Panc1 (cell line): ENCODE measurements at regions not wholly inside any gene's neighbourhood (a gene's known extent, or its start where the extent isn't known, plus 50 kb on each side); places are given as distances from the start of the nearest gene placed in this dataset.

Experiments
- ATAC-seq: fragments of 200-7000 bp; cut with Tn5 transposase; 2 replicates; pipeline ENCODE4 v1.9.1; 2020; ENCODE audit warnings: mild to moderate bottlenecking, moderate library complexity
- BruUV-seq: library from RNA; stranded (reverse); fragments of 400-500 nt; replicated peaks from 2 replicates; lab custom pipeline; 2021; lab: Mats Ljungman, UMichigan
- CTCF ChIA-PET: fragments of 300-600 bp; sonication (Branson Sonifier 250); formaldehyde crosslinking; loops from one replicate; lab custom pipeline; 2022; ENCODE audit warnings: antibody characterized with exemption; lab: Charles Lee
- POLR2A ChIA-PET: fragments of 300-600 bp; sonication (Branson Sonifier 250); formaldehyde crosslinking; loops from one replicate; lab custom pipeline; 2022; ENCODE audit warnings: antibody characterized with exemption; lab: Charles Lee
- DNase-seq: peaks from one replicate; pipeline ENCODE4 v3.0.0-alpha.2; 2010; ENCODE audit warnings: low read depth, low spot score
- H3K27ac ChIP-seq: 2 replicates; pipeline ENCODE4 v1.5.1; 2011; ENCODE audit warnings: mild to moderate bottlenecking, low read length, inconsistent platforms
- H3K27me3 ChIP-seq: fragments of 200-500 bp; sonication (Bioruptor generic); 2 replicates; pipeline ENCODE4 v1.6.0; 2014; ENCODE audit warnings: low read length, inconsistent platforms; ENCODE audit not compliant: control insufficient read depth, insufficient read depth
- H3K36me3 ChIP-seq: fragments of 200-500 bp; sonication (Bioruptor generic); 2 replicates; pipeline ENCODE4 v1.5.1; 2014; ENCODE audit warnings: inconsistent platforms, mild to moderate bottlenecking, low read length, moderate library complexity; ENCODE audit not compliant: control insufficient read depth, insufficient read depth
- H3K4me1 ChIP-seq: 2 replicates; pipeline ENCODE4 v1.5.1; 2011; ENCODE audit warnings: inconsistent platforms, mild to moderate bottlenecking, low read length, moderate library complexity; ENCODE audit not compliant: control insufficient read depth, insufficient read depth
- H3K4me3 ChIP-seq, 2 experiments: 2 replicates each; pipeline ENCODE4 v1.5.1; 2011 to 2012; ENCODE audit warnings: low read depth in 2 of 2, low read length in 2 of 2, mild to moderate bottlenecking in 2 of 2, inconsistent platforms in 1 of 2, moderate library complexity in 1 of 2
- H3K9me3 ChIP-seq: fragments of 200-500 bp; sonication (Bioruptor generic); 2 replicates; pipeline ENCODE4 v1.5.1; 2014; ENCODE audit warnings: low read depth, mild to moderate bottlenecking, inconsistent platforms, low read length, moderate library complexity; ENCODE audit not compliant: control insufficient read depth, insufficient read depth
- POLR2AphosphoS5 ChIP-seq: IDR thresholded peaks from 2 replicates; pipeline ENCODE4 v1.6.1; 2012; ENCODE audit warnings: mild to moderate bottlenecking, low read depth, low read length, moderate library complexity
- REST ChIP-seq, 2 experiments: IDR thresholded peaks; 2 replicates each; pipeline ENCODE4 v1.6.1; 2011 to 2012; ENCODE audit warnings: low read depth in 2 of 2, control low read depth in 1 of 2, low read length in 1 of 2, mild to moderate bottlenecking in 1 of 2, moderate library complexity in 1 of 2; ENCODE audit not compliant: insufficient read depth in 1 of 2
- SIN3A ChIP-seq: IDR thresholded peaks from 2 replicates; pipeline ENCODE4 v1.6.1; 2012; ENCODE audit warnings: low read depth, mild to moderate bottlenecking, low read length, moderate library complexity, borderline replicate concordance; ENCODE audit not compliant: insufficient read depth
- TCF7L2 ChIP-seq: IDR thresholded peaks from 2 replicates; pipeline ENCODE4 v1.6.1; 2011; ENCODE audit warnings: mild to moderate bottlenecking, low read depth, low read length, inconsistent platforms
- in situ Hi-C: cut with HindIII; loops from 2 replicates; pipeline ENCODE4 v1.10.0; 2016; ENCODE audit warnings: low sequenced_read_pairs, low pct_unique_long_range_greater_than_20kb
- intact Hi-C: fragments of 100-400 bp; cut with micrococcal nuclease; formaldehyde crosslinking; loops from one replicate; pipeline ENCODE4 v1.10.0; 2022; ENCODE audit not compliant: unreplicated experiment
- TF ChIP-seq, protein P1 (sequence below): fragments of 450-650 bp; IDR thresholded peaks from 2 replicates; pipeline ENCODE4 v1.5.1; 2017; ENCODE audit warnings: mild to moderate bottlenecking

GRCh38 chr9:19694601-19695000 lies 94.2 kb downstream of the SLC24A2 start:
- in situ Hi-C loops = no loop called here
- intact Hi-C loops = no loop called here
- CTCF ChIA-PET = no interaction called here
- no peak overlapping the region for H3K27ac ChIP-seq
- H3K4me3 ChIP-seq = no peak overlapping the region
- POLR2A ChIA-PET = no interaction called here
- DNase-seq = no peak
- H3K4me1 ChIP-seq = no peaks in the 10 kb centered on the region
- no peaks in the 10 kb centered on the region; the same call in 1 of the 2 replicates for H3K36me3 ChIP-seq
- no peaks in the 10 kb centered on the region for H3K9me3 ChIP-seq
- TF ChIP-seq SIN3A (no peak), POLR2AphosphoS5 (no peak), REST (IDR thresholded peaks at IDR 0.05; ENCODE audit: insufficient read depth in 1 of 2, low read depth in 2 of 2, low read length in 1 of 2) (no peak), TCF7L2 (no peak)
- TF ChIP-seq, protein P1, sequence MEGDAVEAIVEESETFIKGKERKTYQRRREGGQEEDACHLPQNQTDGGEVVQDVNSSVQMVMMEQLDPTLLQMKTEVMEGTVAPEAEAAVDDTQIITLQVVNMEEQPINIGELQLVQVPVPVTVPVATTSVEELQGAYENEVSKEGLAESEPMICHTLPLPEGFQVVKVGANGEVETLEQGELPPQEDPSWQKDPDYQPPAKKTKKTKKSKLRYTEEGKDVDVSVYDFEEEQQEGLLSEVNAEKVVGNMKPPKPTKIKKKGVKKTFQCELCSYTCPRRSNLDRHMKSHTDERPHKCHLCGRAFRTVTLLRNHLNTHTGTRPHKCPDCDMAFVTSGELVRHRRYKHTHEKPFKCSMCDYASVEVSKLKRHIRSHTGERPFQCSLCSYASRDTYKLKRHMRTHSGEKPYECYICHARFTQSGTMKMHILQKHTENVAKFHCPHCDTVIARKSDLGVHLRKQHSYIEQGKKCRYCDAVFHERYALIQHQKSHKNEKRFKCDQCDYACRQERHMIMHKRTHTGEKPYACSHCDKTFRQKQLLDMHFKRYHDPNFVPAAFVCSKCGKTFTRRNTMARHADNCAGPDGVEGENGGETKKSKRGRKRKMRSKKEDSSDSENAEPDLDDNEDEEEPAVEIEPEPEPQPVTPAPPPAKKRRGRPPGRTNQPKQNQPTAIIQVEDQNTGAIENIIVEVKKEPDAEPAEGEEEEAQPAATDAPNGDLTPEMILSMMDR = no peak
- ATAC-seq = no peak
- BruUV-seq = no TSS peak
- no peaks in the 10 kb centered on the region for H3K27me3 ChIP-seq

- BruUV-seq = no TSS peak
- H3K36me3 ChIP-seq = no peaks in the 10 kb centered on the region; the same call in 1 of the 2 replicates
- H3K27ac ChIP-seq = no peak overlapping the region
- ChIA-PET POLR2A (no interaction called here), CTCF (no interaction called here)
- intact Hi-C loops = no loop called here
- H3K9me3 ChIP-seq = no peaks in the 10 kb centered on the region
- H3K4me3 ChIP-seq = no peak overlapping the region
- in situ Hi-C loops = no loop called here
- DNase-seq (no peak), ATAC-seq (no peak)
- no peaks in the 10 kb centered on the region for H3K27me3 ChIP-seq
- H3K4me1 ChIP-seq = no peaks in the 10 kb centered on the region
- TF ChIP-seq, protein P1 = no peak
- TF ChIP-seq SIN3A (no peak), REST (IDR thresholded peaks at IDR 0.05; ENCODE audit: insufficient read depth in 1 of 2, low read depth in 2 of 2, low read length in 1 of 2) (no peak), TCF7L2 (no peak), POLR2AphosphoS5 (no peak)
Observed at GRCh38 chr9:19690128-19690527, 98.7 kb downstream of the SLC24A2 start.
